ENCODE measurements at regions not wholly inside any gene's neighbourhood (a gene's known extent, or its start where the extent isn't known, plus 50 kb on each side); places are given as distances from the start of the nearest gene placed in this dataset.

- no peak overlapping the region for H3K4me3 ChIP-seq
- no peak for TF ChIP-seq POLR2A (IDR thresholded peaks at IDR 0.05)
- TF ChIP-seq POLR2AphosphoS5 (IDR thresholded peaks at IDR 0.05): no peak
- no peak for TF ChIP-seq CTCF (IDR thresholded peaks at IDR 0.05)
- intact Hi-C loops (cut with DNase I; ENCODE audit: low total_unique reads): loop anchor here (5.0 kb wide), 1 partner anchor 37 kb away; no protein-coding TSS in a partner anchor
- no peak for DNase-seq (ENCODE audit: low spot score in 2 of 2)
- H3K4me1 ChIP-seq: no peaks in the 10 kb centered on the region
- no peaks in the 10 kb centered on the region for H3K9me3 ChIP-seq
- peaks cover 4% of the 10 kb centered on the region for H3K36me3 ChIP-seq
- H3K27me3 ChIP-seq: no peaks in the 10 kb centered on the region
- no peak overlapping the region for H3K27ac ChIP-seq
Measured at GRCh38 chr11:106514706-106515105, 437.2 kb downstream of the AASDHPPT start.

- no peak for DNase-seq (ENCODE audit: low spot score in 2 of 2)
- H3K36me3 ChIP-seq: peaks cover 4% of the 10 kb centered on the region
- TF ChIP-seq CTCF (IDR thresholded peaks at IDR 0.05) (no peak), POLR2A (IDR thresholded peaks at IDR 0.05) (no peak), POLR2AphosphoS5 (IDR thresholded peaks at IDR 0.05) (no peak)
- no peak overlapping the region for H3K4me3 ChIP-seq
- H3K27ac ChIP-seq: no peak overlapping the region
- no peaks in the 10 kb centered on the region for H3K4me1 ChIP-seq
- intact Hi-C loops (cut with DNase I; ENCODE audit: low total_unique reads): loop anchor here (5.0 kb wide), 1 partner anchor 40 kb away; no protein-coding TSS in a partner anchor
- no peaks in the 10 kb centered on the region for H3K9me3 ChIP-seq
- H3K27me3 ChIP-seq: no peaks in the 10 kb centered on the region
Measured at GRCh38 chr11:106517426-106517825, 440.0 kb downstream of the AASDHPPT start.

GRCh38 chr11:106520146-106520912, 442.9 kb downstream of the AASDHPPT start:
- TF ChIP-seq CTCF (IDR thresholded peaks at IDR 0.05) (no peak), POLR2A (IDR thresholded peaks at IDR 0.05) (no peak), POLR2AphosphoS5 (IDR thresholded peaks at IDR 0.05) (no peak)
- no peaks in the 10 kb centered on the region for H3K9me3 ChIP-seq
- no peak overlapping the region for H3K27ac ChIP-seq

DNA sequence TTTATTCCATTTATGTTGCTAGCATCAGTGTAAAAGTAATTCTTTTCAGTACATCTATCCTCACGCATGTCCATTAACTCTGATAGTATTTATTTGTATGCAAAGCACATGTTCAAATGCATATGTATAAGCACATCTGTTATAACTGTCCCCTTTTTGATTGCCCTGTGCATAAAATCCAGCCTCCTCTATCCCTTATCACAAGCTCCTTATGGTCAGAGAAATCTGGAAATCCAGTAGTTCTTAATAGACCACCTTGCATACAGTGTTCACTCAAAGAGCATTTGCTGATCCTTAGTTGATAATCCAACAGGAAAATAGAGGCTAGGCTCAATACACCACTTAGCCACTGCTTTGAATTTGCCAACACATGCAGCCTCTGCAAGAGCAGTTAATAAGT, 443.5 kb downstream of the AASDHPPT start:
- Histone ChIP-seq H3K27me3 (no peaks in the 10 kb centered on the region), H3K36me3 (peaks cover 4% of the 10 kb centered on the region), H3K9me3 (no peaks in the 10 kb centered on the region), H3K4me1 (no peaks in the 10 kb centered on the region), H3K27ac (no peak overlapping the region), H3K4me3 (no peak overlapping the region)
- intact Hi-C loops (cut with DNase I; ENCODE audit: low total_unique reads): no loop called here
- no peak for DNase-seq (ENCODE audit: low spot score in 2 of 2)
- TF ChIP-seq CTCF (IDR thresholded peaks at IDR 0.05) (no peak), POLR2A (IDR thresholded peaks at IDR 0.05) (no peak), POLR2AphosphoS5 (IDR thresholded peaks at IDR 0.05) (no peak)

More at GRCh38 chr11:106520146-106520912, 442.9 kb downstream of the AASDHPPT start:
- intact Hi-C loops (cut with DNase I; ENCODE audit: low total_unique reads): no loop called here
- Histone ChIP-seq H3K4me3 (no peak overlapping the region), H3K4me1 (no peaks in the 10 kb centered on the region), H3K36me3 (peaks cover 4% of the 10 kb centered on the region), H3K27me3 (no peaks in the 10 kb centered on the region)
- no peak for DNase-seq (ENCODE audit: low spot score in 2 of 2)

GRCh38 chr11:106523171-106523570, 445.7 kb downstream of the AASDHPPT start:
- no peak for DNase-seq (ENCODE audit: low spot score in 2 of 2)
- H3K4me3 ChIP-seq: no peak overlapping the region
- no peaks in the 10 kb centered on the region for H3K4me1 ChIP-seq
- no peak overlapping the region for H3K27ac ChIP-seq
- no peaks in the 10 kb centered on the region for H3K27me3 ChIP-seq
- H3K9me3 ChIP-seq: peaks cover 0 to 4% of the 10 kb centered on the region in 2 donors
- intact Hi-C loops (cut with DNase I; ENCODE audit: low total_unique reads): no loop called here
- TF ChIP-seq POLR2AphosphoS5 (IDR thresholded peaks at IDR 0.05): no peak
- TF ChIP-seq CTCF (IDR thresholded peaks at IDR 0.05): no peak
- no peak for TF ChIP-seq POLR2A (IDR thresholded peaks at IDR 0.05)
- peaks cover 2% of the 10 kb centered on the region for H3K36me3 ChIP-seq

Data from breast epithelium (tissue), 4 donors.